Kidney (tissue), 13 donors: ENCODE measurements at regions not wholly inside any gene's neighbourhood (a gene's known extent, or its start where the extent isn't known, plus 50 kb on each side); places are given as distances from the start of the nearest gene placed in this dataset.

Source experiments
- DNase-seq, 5 donors: peaks; one replicate each; pipeline ENCODE4 v3.0.0-alpha.2; 2013 to 2020
- FAIRE-seq: peaks from 2 replicates; lab custom pipeline; 2012; peaks lifted over from hg19 to GRCh38; lab: Jason Lieb, UNC
- H3K27ac ChIP-seq, 2 donors: one replicate each; pipeline ENCODE4 v1.7.0; 2013; ENCODE audit warnings: low read depth in 2 of 2, low read length in 2 of 2, inconsistent platforms in 1 of 2
- H3K27me3 ChIP-seq: one replicate; pipeline ENCODE4 v1.7.1; 2013; ENCODE audit warnings: low read length, inconsistent platforms; ENCODE audit not compliant: control insufficient read depth, insufficient read depth
- H3K36me3 ChIP-seq, 3 donors: one replicate each; pipeline versions ENCODE4 v1.7.0 to v1.7.1; 2013; ENCODE audit warnings: low read length in 3 of 3, control low read depth in 1 of 3, inconsistent platforms in 1 of 3; ENCODE audit not compliant: insufficient read depth in 3 of 3, control insufficient read depth in 2 of 3
- H3K4me1 ChIP-seq, 3 donors: one replicate each; pipeline versions ENCODE4 v1.7.0 to v1.7.1; 2013; ENCODE audit warnings: low read length in 3 of 3, inconsistent platforms in 1 of 3, low read depth in 1 of 3; ENCODE audit not compliant: control insufficient read depth in 2 of 3, insufficient read depth in 2 of 3
- H3K4me3 ChIP-seq, 3 donors: one replicate each; pipeline versions ENCODE4 v1.7.0 to v1.8.1; 2013; ENCODE audit warnings: low read length in 3 of 3, control low read depth in 1 of 3, inconsistent platforms in 1 of 3
- H3K9ac ChIP-seq, 3 donors: one replicate each; pipeline versions ENCODE4 v1.7.0 to v1.7.1; 2013; ENCODE audit warnings: low read length in 3 of 3, control low read depth in 1 of 3, inconsistent platforms in 1 of 3
- H3K9me3 ChIP-seq, 3 donors: one replicate each; pipeline versions ENCODE4 v1.7.0 to v1.7.1; 2013; ENCODE audit warnings: low read length in 3 of 3, control low read depth in 1 of 3, inconsistent platforms in 1 of 3; ENCODE audit not compliant: control insufficient read depth in 2 of 3, insufficient read depth in 1 of 3
- CTCF ChIP-seq: IDR thresholded peaks from 3 replicates; pipeline ENCODE4 v1.5.1; 2012; ENCODE audit warnings: mild to moderate bottlenecking, moderate library complexity, borderline replicate concordance; ENCODE audit not compliant: insufficient read depth; ENCODE audit errors: extremely low read depth
- intact Hi-C: fragments of 100-400 bp; cut with DNase I; formaldehyde crosslinking; loops from one replicate; pipeline ENCODE4 v1.11.1; 2022
- donor health status: control.
- donor health status: control.
- donor health status: control.
- donor health status: control.
- donor health status: control.
- donor health status: DM: yes; HTN: yes; CAD: no.
- donor health status: Normal renal cell carcinoma (clear cell type).

DNA sequence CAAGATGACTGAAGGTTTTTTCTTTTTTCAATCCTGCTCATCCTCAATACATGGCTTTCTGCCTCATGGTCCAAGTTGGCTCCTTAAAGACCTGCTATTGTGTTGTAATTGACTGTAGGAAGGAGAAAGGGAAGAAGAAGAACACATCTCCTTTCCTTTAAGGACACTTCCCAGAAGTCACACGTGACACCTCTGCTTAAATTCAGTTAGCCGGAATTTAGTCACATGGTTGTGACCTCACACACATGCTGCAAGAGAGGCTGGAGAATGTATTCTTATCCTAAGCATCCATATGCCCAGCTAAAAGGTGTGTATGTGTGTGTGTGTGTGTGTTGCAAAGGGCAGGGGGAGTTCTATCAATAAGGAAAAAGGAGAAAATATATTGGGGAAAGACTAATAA is 185.8 kb upstream of the IL12A start:
- TF ChIP-seq CTCF = no peak
- Histone ChIP-seq H3K27me3 (no peaks in the 10 kb centered on the region), H3K9ac (no peak overlapping the region), H3K36me3 (no peaks in the 10 kb centered on the region), H3K9me3 (no peaks in the 10 kb centered on the region), H3K4me3 (no peak overlapping the region), H3K27ac (no peak overlapping the region), H3K4me1 (peaks cover 0 to 36% (median 13%) of the 10 kb centered on the region in 3 donors)
- no peak for DNase-seq
- intact Hi-C loops = loop anchor here (10.0 kb wide), 2 partner anchors 178 to 538 kb away; no protein-coding TSS in a partner anchor
- FAIRE-seq = no peak

GRCh38 chr3:159803459-159803858 is 185.2 kb upstream of the IL12A start:
- TF ChIP-seq CTCF = no peak
- Histone ChIP-seq H3K9me3 (no peaks in the 10 kb centered on the region), H3K27me3 (no peaks in the 10 kb centered on the region), H3K9ac (no peak overlapping the region), H3K36me3 (no peaks in the 10 kb centered on the region), H3K4me3 (no peak overlapping the region), H3K4me1 (peaks cover 0 to 36% (median 13%) of the 10 kb centered on the region in 3 donors), H3K27ac (no peak overlapping the region)
- DNase-seq (peak in 1 of 5 donors; percentile 66), FAIRE-seq (no peak)
- intact Hi-C loops = loop anchor here (10.0 kb wide), 2 partner anchors 179 to 539 kb away; no protein-coding TSS in a partner anchor

GRCh38 chr3:159804726-159805410 is 183.8 kb upstream of the IL12A start:
- Histone ChIP-seq H3K4me1 (peaks cover 0 to 28% (median 9%) of the 10 kb centered on the region in 3 donors), H3K9ac (no peak overlapping the region), H3K4me3 (no peak overlapping the region), H3K27ac (no peak overlapping the region), H3K36me3 (no peaks in the 10 kb centered on the region), H3K27me3 (no peaks in the 10 kb centered on the region), H3K9me3 (no peaks in the 10 kb centered on the region)
- FAIRE-seq (peak; percentile 62), DNase-seq (peak; percentile 59 to 96 (median 81))
- peak; percentile 78 for TF ChIP-seq CTCF
- intact Hi-C loops = loop anchor here (10.0 kb wide), 2 partner anchors 180 to 540 kb away; no protein-coding TSS in a partner anchor
